Upper lobe of left lung (tissue), 6 donors: ENCODE measurements at regions not wholly inside any gene's neighbourhood (a gene's known extent, or its start where the extent isn't known, plus 50 kb on each side); places are given as distances from the start of the nearest gene placed in this dataset.
"Not testable (repeated sequence)": the region's sequence is repeated elsewhere in the genome, so short reads cannot be mapped to it uniquely, and the experiment has no call there.

Source experiments
- ATAC-seq, 2 donors: fragments of 200-7000 bp; cut with Tn5 transposase; one replicate each; pipeline ENCODE4 v1.9.1; 2022; ENCODE audit warnings: mild to moderate bottlenecking in 2 of 2, moderate library complexity in 2 of 2; ENCODE audit not compliant: low FRiP score in 2 of 2
- DNase-seq, 2 donors: peaks; one replicate each; pipeline ENCODE4 v3.0.0-alpha.2; 2019 to 2020
- H3K27ac ChIP-seq, 4 donors: fragments of 200-600 bp; sonication (generic); one replicate each; pipeline ENCODE4 v1.5.1; 2016 to 2019
- H3K27me3 ChIP-seq, 4 donors: fragments of 200-600 bp; sonication (generic); one replicate each; pipeline ENCODE4 v1.5.1; 2017 to 2019
- H3K36me3 ChIP-seq, 4 donors: fragments of 200-600 bp; sonication (generic); one replicate each; pipeline ENCODE4 v1.5.1; 2016 to 2019
- H3K4me1 ChIP-seq, 4 donors: fragments of 200-600 bp; sonication (generic); one replicate each; pipeline ENCODE4 v1.5.1; 2018 to 2019
- H3K4me3 ChIP-seq, 4 donors: fragments of 200-600 bp; sonication (generic); one replicate each; pipeline ENCODE4 v1.5.1; 2017 to 2019; ENCODE audit warnings: mild to moderate bottlenecking in 2 of 4, moderate library complexity in 1 of 4
- H3K9me3 ChIP-seq, 4 donors: fragments of 200-600 bp; sonication (generic); one replicate each; pipeline ENCODE4 v1.5.1; 2018 to 2019
- CTCF ChIP-seq, 6 experiments: fragments of 450-650 bp in 4 of 6; fragments of 200-600 bp in 2 of 6; sonication (generic) in 2 of 6; IDR thresholded peaks; one replicate each; pipeline ENCODE4 v1.5.1; 2016 to 2019; ENCODE audit warnings: antibody characterized with exemption in 6 of 6
- EP300 ChIP-seq, 4 donors: sonication (generic); formaldehyde crosslinking; IDR thresholded peaks; one replicate each; pipeline ENCODE4 v1.5.1; 2017; ENCODE audit warnings: antibody characterized with exemption in 4 of 4, control low read depth in 2 of 4
- POLR2A ChIP-seq, 4 donors: fragments of 450-650 bp; IDR thresholded peaks; one replicate each; pipeline ENCODE4 v1.5.1; 2016 to 2017; ENCODE audit warnings: antibody characterized with exemption in 4 of 4, mild to moderate bottlenecking in 2 of 4
- POLR2AphosphoS5 ChIP-seq, 2 donors: sonication (generic); formaldehyde crosslinking; IDR thresholded peaks; one replicate each; pipeline ENCODE4 v1.5.1; 2017; ENCODE audit warnings: antibody characterized with exemption in 2 of 2
- WGBS, 2 donors: methylation state at CpG; one replicate each; pipeline ENCODE4 v1.1.5; 2017 to 2018; 5-methylcytosine and 5-hydroxymethylcytosine counted together
- donor health status: DM: no; HTN: no; CAD: no; lungs with moderate emphysema.
- donor health status: DM: no; HTN: yes; CAD: no; lungs with severe emphysema.

- ATAC-seq (no peak), DNase-seq (no peak)
- Histone ChIP-seq H3K9me3 (no peaks in the 10 kb centered on the region), H3K4me3 (no peak overlapping the region), H3K36me3 (no peaks in the 10 kb centered on the region), H3K27ac (no peak overlapping the region), H3K4me1 (no peaks in the 10 kb centered on the region), H3K27me3 (no peaks in the 10 kb centered on the region)
- 67 to 71% methylated on average over 4 of the region's 4 CpGs for WGBS, 2 donors
- TF ChIP-seq POLR2A (IDR thresholded peaks at IDR 0.05) (no peak), EP300 (IDR thresholded peaks at IDR 0.05) (no peak), CTCF (IDR thresholded peaks at IDR 0.05) (no peak), POLR2AphosphoS5 (IDR thresholded peaks at IDR 0.05) (no peak)
Measured at GRCh38 chr5:9761706-9762105, 131.6 kb upstream of the TAS2R1 start.

GRCh38 chr5:9752670-9753069, 122.5 kb upstream of the TAS2R1 start:
- WGBS, 2 donors = 86 to 92% methylated on average over 3 to 5 of the region's 5 CpGs
- not testable (repeated sequence) for DNase-seq, H3K9me3 ChIP-seq, H3K27ac ChIP-seq, ATAC-seq, H3K36me3 ChIP-seq, H3K4me1 ChIP-seq, H3K27me3 ChIP-seq, H3K4me3 ChIP-seq

GRCh38 chr5:9743507-9743906, 113.4 kb upstream of the TAS2R1 start:
- TF ChIP-seq CTCF (IDR thresholded peaks at IDR 0.05) = no peak
- no peak for TF ChIP-seq POLR2A (IDR thresholded peaks at IDR 0.05)
- no peak for TF ChIP-seq POLR2AphosphoS5 (IDR thresholded peaks at IDR 0.05)
- no peak for TF ChIP-seq EP300 (IDR thresholded peaks at IDR 0.05)
- 84 to 85% methylated on average over 3 of the region's 3 CpGs for WGBS, 2 donors
- Histone ChIP-seq H3K27ac (no peak overlapping the region), H3K4me3 (no peak overlapping the region), H3K4me1 (no peaks in the 10 kb centered on the region), H3K9me3 (no peaks in the 10 kb centered on the region), H3K27me3 (no peaks in the 10 kb centered on the region), H3K36me3 (no peaks in the 10 kb centered on the region)
- DNase-seq (no peak), ATAC-seq (no peak)

- Histone ChIP-seq H3K36me3 (no peaks in the 10 kb centered on the region), H3K9me3 (no peaks in the 10 kb centered on the region), H3K4me3 (no peak overlapping the region), H3K27ac (no peak overlapping the region), H3K4me1 (no peaks in the 10 kb centered on the region), H3K27me3 (no peaks in the 10 kb centered on the region)
- ATAC-seq = no peak
- 85 to 91% methylated on average over 1 of the region's 1 CpG for WGBS, 2 donors
- no peak for DNase-seq
- TF ChIP-seq CTCF (IDR thresholded peaks at IDR 0.05) = no peak
Measured at GRCh38 chr5:9742848-9743247, 112.7 kb upstream of the TAS2R1 start.

GRCh38 chr5:9739135-9739534, 109.0 kb upstream of the TAS2R1 start:
- 67 to 84% methylated on average over 3 of the region's 3 CpGs for WGBS, 2 donors
- TF ChIP-seq POLR2AphosphoS5 (IDR thresholded peaks at IDR 0.05) (no peak), EP300 (IDR thresholded peaks at IDR 0.05) (no peak), CTCF (IDR thresholded peaks at IDR 0.05) (no peak), POLR2A (IDR thresholded peaks at IDR 0.05) (no peak)
- no peak for ATAC-seq

More at GRCh38 chr5:9739135-9739534, 109.0 kb upstream of the TAS2R1 start:
- Histone ChIP-seq H3K27me3 (no peaks in the 10 kb centered on the region), H3K4me3 (no peak overlapping the region), H3K27ac (no peak overlapping the region), H3K4me1 (no peaks in the 10 kb centered on the region), H3K36me3 (no peaks in the 10 kb centered on the region), H3K9me3 (no peaks in the 10 kb centered on the region)
- DNase-seq = no peak
